Stimulated activated CD8-positive, alpha-beta memory T cell treated with anti-CD3 and anti-CD28 coated beads, Interleukin-7, amount 100 ng/mL, for 48 hours (primary cell): ENCODE measurements at regions not wholly inside any gene's neighbourhood (a gene's known extent, or its start where the extent isn't known, plus 50 kb on each side); places are given as distances from the start of the nearest gene placed in this dataset.
"Not testable (repeated sequence)": the region's sequence is repeated elsewhere in the genome, so short reads cannot be mapped to it uniquely, and the experiment has no call there.

ENCODE experiments used
- DNase-seq, 2 donors: peaks; one replicate each; pipeline ENCODE4 v3.0.0-alpha.2; 2020; ENCODE audit warnings: low read depth in 1 of 2; ENCODE audit errors: extremely low read depth in 1 of 2

DNA sequence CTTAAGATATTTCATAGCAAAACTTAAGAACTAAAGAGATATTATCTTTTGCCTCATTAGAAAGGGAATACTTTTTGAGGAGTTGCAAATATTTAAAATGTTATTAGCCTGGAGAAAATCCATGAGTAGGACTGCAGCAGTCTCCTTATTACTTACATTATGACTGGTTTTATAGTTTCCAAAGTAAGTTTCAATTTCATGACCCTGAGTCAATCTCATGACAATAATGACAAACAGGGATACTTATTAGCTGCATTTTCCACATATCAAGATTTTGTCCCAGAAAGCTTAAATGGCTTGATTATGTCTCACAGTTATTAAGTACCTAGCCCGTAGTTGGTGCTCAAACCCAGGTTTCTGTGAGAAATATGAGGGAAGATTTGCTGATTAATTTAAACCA, 150.8 kb upstream of the ZEB2 start:
- DNase-seq: no peak

GRCh38 chr2:144670080-144670479, 150.2 kb upstream of the ZEB2 start:
- DNase-seq: no peak

- no peak for DNase-seq
Observed at GRCh38 chr2:144669196-144669987, 149.5 kb upstream of the ZEB2 start.

GRCh38 chr2:144668493-144669110, 148.7 kb upstream of the ZEB2 start:
- DNase-seq: no peak

DNA sequence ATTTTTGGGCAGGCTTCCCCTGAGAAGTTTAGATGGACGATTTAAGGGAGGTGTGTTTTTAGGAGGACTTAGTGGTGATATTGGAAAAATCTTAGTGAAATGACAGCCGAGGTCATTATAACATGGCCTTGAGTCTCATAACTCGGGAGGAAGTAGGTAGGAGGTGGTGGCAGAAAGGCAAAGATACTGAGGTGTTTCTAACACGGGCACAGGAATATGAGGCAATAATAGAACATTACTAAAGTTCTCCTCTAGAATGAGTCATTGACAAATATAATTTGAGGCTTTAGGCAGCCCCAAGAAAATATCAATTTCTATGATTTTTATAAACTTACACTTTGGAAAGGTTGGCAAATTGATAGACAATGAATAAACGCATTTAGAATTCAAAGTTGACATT, 146.1 kb upstream of the ZEB2 start:
- no peak for DNase-seq

DNA sequence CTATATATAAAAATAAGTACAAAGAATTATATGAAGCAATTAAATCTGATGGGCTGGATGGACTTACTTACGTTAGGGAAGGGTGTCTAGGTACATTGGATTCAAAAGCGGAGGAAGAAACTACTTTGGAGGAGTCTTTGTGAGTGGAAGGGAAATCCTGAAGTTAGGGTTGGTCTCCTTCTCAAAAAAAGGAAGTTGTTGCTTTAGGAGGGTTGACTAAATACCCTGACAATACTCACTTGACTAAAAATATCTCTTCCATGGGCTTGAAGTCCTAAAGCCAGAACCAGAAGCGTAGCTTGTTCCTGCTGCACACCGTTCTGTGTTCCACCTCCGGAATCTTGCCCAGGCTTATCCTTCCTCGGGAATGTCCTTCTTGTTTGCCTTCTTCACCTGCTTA, 143.3 kb upstream of the ZEB2 start:
- DNase-seq: no peak

GRCh38 chr2:144660518-144661316, 140.8 kb upstream of the ZEB2 start:
- no peak for DNase-seq

GRCh38 chr2:144659731-144660275, 139.9 kb upstream of the ZEB2 start:
- peak; percentile 44 to 50 for DNase-seq

DNA sequence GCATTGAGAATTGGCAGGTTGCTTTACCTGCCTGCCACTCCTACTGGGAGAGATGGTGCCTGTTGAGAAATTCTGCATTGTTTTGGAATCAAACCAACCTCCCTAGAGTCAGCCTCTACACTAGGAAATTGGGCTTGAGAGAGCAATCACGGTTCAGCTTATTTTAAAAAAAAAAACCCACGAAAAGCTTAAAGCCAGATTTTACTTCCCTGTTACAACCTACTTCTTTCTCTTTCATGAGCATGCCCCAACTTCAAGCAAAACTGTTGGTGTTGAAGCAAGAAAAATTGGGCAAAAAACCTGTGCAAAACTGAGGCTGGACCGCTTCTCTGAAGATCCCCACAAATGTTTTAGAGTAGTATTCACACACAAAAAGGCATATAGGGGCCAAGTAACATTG, 134.6 kb upstream of the ZEB2 start:
- DNase-seq: no peak

- DNase-seq: no peak
Observed at GRCh38 chr2:144650907-144651306, 131.0 kb upstream of the ZEB2 start.

- DNase-seq: no peak
Observed at GRCh38 chr2:144648837-144649465, 129.0 kb upstream of the ZEB2 start.

GRCh38 chr2:144645083-144645778, 125.3 kb upstream of the ZEB2 start:
- no peak for DNase-seq

DNA sequence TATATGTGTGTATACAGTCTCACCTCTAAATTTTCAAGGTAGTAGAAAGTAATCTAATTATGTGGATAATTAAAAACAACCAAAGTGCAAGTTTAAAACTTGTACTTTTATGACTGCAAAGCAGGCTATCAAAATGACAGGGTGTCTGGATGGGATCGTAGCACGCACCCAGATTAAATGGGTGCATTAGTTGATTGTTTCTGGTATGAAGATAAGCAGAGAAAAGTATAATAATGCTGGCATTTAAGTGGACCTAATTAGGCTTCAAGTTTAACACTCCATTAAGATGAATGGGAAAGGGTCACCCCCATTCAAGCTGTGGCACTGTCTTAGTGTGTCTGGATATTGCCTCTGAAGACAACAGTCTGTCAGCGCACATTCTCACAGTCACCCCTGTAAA, 124.6 kb upstream of the ZEB2 start:
- no peak for DNase-seq

DNA sequence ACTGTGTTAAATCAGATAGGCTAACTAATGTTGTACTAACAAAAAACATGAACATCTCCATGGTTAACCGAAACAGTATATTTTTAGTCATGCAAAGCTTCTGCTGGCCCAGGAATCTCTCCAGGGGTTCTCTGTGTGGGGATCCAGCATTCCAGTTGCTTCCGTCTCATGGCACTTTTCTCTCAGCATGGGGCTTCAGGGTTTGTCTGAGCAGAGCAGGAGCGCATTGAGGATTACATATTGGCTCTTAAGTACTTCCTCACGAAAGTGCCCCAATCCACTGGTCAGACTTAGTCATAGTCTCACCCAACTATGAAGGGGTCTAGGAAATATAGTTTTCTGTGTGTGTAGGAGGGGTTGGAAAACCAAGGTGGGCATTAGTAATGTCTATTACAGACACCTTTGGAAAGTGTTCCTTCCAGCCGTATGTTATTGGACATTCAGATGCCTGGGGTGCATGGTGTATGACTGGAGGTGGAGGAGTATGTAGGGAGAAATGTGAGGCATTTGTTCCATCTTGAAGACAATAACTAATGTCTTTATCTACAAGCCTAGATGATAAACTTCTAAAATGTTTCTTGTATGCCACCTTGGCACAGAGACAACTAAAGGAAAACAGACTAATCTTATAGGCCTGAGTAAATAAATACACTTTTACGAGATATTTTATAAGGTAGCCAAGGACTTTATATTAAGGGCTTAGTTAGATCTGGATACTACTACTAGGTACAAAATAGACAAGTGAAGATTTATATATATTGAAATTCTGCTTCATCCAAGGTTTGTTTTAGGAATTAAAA, 123.8 kb upstream of the ZEB2 start:
- DNase-seq: no peak

DNA sequence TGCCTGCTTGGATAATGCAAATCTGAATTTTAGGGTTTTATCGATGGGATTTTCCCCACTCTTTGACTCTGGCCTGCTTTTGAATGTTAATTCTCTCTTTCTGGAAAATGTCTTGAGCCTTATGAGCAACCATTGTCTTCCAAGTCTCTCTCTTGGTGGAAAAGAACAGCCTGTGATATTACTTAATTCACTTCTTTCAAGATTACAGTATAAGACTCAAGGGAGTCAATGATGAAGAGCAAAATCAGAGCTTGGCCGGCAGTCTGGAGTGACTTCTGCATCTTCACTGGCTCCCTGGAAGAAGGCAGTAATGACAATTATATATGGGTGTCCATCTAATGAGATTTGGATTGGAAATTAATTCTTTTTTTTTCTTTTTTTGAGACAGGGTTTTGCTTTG, 122.9 kb upstream of the ZEB2 start:
- DNase-seq: no peak

- DNase-seq: no peak
Observed at GRCh38 chr2:144642131-144642530, 122.2 kb upstream of the ZEB2 start.

GRCh38 chr2:144638250-144638649, 118.3 kb upstream of the ZEB2 start:
- not testable (repeated sequence) for DNase-seq

DNA sequence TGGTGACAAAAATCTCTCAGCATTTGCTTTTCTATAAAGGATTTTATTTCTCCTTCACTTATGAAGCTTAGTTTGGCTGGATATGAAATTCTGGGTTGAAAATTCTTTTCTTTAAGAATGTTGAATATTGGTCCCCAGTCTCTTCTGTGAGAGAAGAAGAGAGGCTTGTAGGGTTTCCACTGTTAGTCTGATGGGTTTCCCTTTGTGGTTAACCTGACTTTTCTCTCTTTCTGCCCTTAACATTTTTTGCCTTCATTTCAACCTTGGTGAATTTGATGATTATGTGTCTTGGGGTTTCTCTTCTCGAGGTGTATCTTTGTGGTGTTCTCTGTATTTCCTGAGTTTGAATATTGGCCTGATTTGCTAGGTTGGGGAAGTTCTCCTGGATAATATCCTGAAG, 116.9 kb upstream of the ZEB2 start:
- not testable (repeated sequence) for DNase-seq

GRCh38 chr2:144632809-144633208, 112.9 kb upstream of the ZEB2 start:
- no peak for DNase-seq

DNA sequence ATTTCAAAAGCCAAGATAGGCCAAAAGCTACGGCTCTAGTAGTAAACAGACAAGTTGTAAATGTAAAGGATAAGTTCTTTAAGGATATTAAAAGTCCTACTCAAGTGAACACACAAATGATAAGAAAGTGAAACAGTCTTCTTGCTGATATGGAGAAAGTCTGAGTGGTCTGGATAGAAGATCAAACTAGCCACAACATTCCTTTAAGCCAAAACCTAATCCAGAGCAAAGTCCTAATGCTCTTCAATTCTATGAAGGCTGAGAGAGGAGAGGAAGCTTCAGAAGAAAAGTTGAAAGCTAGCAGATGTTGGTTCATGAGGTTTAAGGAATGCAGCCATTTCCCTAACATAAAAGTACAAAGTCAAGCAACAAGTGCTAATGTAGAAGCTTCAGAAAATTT, 111.7 kb upstream of the ZEB2 start:
- no peak for DNase-seq
